T-cell (primary cell): ENCODE measurements at regions not wholly inside any gene's neighbourhood (a gene's known extent, or its start where the extent isn't known, plus 50 kb on each side); places are given as distances from the start of the nearest gene placed in this dataset.

ENCODE experiments used
- ATAC-seq, 4 experiments: fragments of 200-7000 bp in 3 of 4; fragments of 150-1000 bp in 1 of 4; cut with Tn5 transposase; replicated peaks in 1 of 4; 1 replicate in 3 of 4; 2 replicates in 1 of 4; pipeline ENCODE4 v1.10.0; 2021; ENCODE audit warnings: moderate library complexity in 3 of 4, mild to moderate bottlenecking in 2 of 4, moderate number of reproducible peaks in 1 of 4
- CTCF ChIA-PET, 2 donors: fragments of 300-600 bp; sonication (Branson Sonifier 250); formaldehyde crosslinking; loops; one replicate each; lab custom pipeline; 2022; ENCODE audit warnings: antibody characterized with exemption in 2 of 2; lab: Charles Lee
- POLR2A ChIA-PET, 2 donors: fragments of 300-600 bp; sonication (Branson Sonifier 250); formaldehyde crosslinking; loops; one replicate each; lab custom pipeline; 2022; ENCODE audit warnings: antibody characterized with exemption in 2 of 2; lab: Charles Lee
- DNase-seq, 35 experiments: peaks; one replicate each; pipeline versions ENCODE4 v3.0.0 to v3.0.0-alpha.2; 2013 to 2023
- H3K27ac ChIP-seq: one replicate; pipeline ENCODE4 v1.5.1; 2013; ENCODE audit warnings: low read length
- H3K27me3 ChIP-seq, 2 experiments: replicated peaks in 1 of 2; 1 replicate in 1 of 2; 2 replicates in 1 of 2; pipeline versions ENCODE4 v1.6.1 to v1.7.0; 2013; ENCODE audit warnings: low read length in 1 of 2, mixed read lengths in 1 of 2; ENCODE audit not compliant: control insufficient read depth in 2 of 2, insufficient read depth in 2 of 2; ENCODE audit errors: extremely low read depth in 1 of 2
- H3K36me3 ChIP-seq, 2 donors: 1 replicate in 1 of 2; 2 replicates in 1 of 2; pipeline versions ENCODE4 v1.6.1 to v1.7.0; 2013; ENCODE audit warnings: low read length in 1 of 2; ENCODE audit not compliant: control insufficient read depth in 2 of 2, insufficient read depth in 1 of 2; ENCODE audit errors: extremely low read depth in 1 of 2
- H3K4me1 ChIP-seq, 2 experiments: 1 replicate in 1 of 2; 2 replicates in 1 of 2; pipeline versions ENCODE4 v1.6.1 to v1.7.0; 2013; ENCODE audit warnings: low read length in 2 of 2, mixed read lengths in 1 of 2; ENCODE audit not compliant: insufficient read depth in 2 of 2, control insufficient read depth in 1 of 2; ENCODE audit errors: extremely low read depth in 1 of 2
- H3K4me3 ChIP-seq, 2 donors: 1 replicate in 1 of 2; 2 replicates in 1 of 2; pipeline versions ENCODE4 v1.5.1 to v1.7.0; 2013; ENCODE audit warnings: mild to moderate bottlenecking in 2 of 2, low read length in 1 of 2, moderate library complexity in 1 of 2; ENCODE audit not compliant: control insufficient read depth in 1 of 2; ENCODE audit errors: extremely low read depth in 1 of 2
- H3K9me3 ChIP-seq: 2 replicates; pipeline ENCODE4 v1.7.0; 2013
- H3K27ac Mint-ChIP-seq, 2 donors: one replicate each; pipeline ENCODE4 v1.8.0; 2020 to 2021; ENCODE audit warnings: mild to moderate bottlenecking in 2 of 2, mixed read lengths in 2 of 2
- H3K27me3 Mint-ChIP-seq, 2 donors: one replicate each; pipeline ENCODE4 v1.8.0; 2021 to 2022; ENCODE audit warnings: mixed read lengths in 2 of 2
- H3K36me3 Mint-ChIP-seq: one replicate; pipeline ENCODE4 v1.8.0; 2021; ENCODE audit warnings: mixed read lengths
- H3K4me1 Mint-ChIP-seq, 3 donors: one replicate each; pipeline ENCODE4 v1.8.0; 2020 to 2022; ENCODE audit warnings: mixed read lengths in 3 of 3, mild to moderate bottlenecking in 1 of 3
- H3K4me3 Mint-ChIP-seq, 3 donors: one replicate each; pipeline ENCODE4 v1.8.0; 2020 to 2022; ENCODE audit warnings: mild to moderate bottlenecking in 3 of 3, mixed read lengths in 3 of 3, moderate library complexity in 3 of 3
- H3K9me3 Mint-ChIP-seq, 3 donors: one replicate each; pipeline ENCODE4 v1.8.0; 2020 to 2022; ENCODE audit warnings: mixed read lengths in 3 of 3
- WGBS: methylation state at CpG from one replicate; pipeline ENCODE4 v1.1.5; 2013; ENCODE audit warnings: missing lambda C conversion rate; ENCODE audit not compliant: insufficient coverage; 5-methylcytosine and 5-hydroxymethylcytosine counted together

- H3K27ac Mint-ChIP-seq: no peak overlapping the region
- peaks cover 0 to 7% (median 0%) of the 10 kb centered on the region in 3 donors for H3K9me3 Mint-ChIP-seq
- no peaks in the 10 kb centered on the region for H3K4me1 Mint-ChIP-seq
- 100% methylated on average over 2 of the region's 5 CpGs for WGBS
- H3K27me3 Mint-ChIP-seq: no peaks in the 10 kb centered on the region
- H3K27me3 ChIP-seq: no peaks in the 10 kb centered on the region
- ATAC-seq (no peak), DNase-seq (no peak)
- no peak overlapping the region for H3K4me3 Mint-ChIP-seq
- no peaks in the 10 kb centered on the region for H3K9me3 ChIP-seq
- no peaks in the 10 kb centered on the region for H3K36me3 Mint-ChIP-seq
- H3K36me3 ChIP-seq: no peaks in the 10 kb centered on the region
- H3K27ac ChIP-seq: no peak overlapping the region
- ChIA-PET CTCF (no interaction called here), POLR2A (interaction anchor here in 1 of 2 donors (0.5 kb wide), 1 partner anchor 32 kb away, joined by 4 read pairs; no protein-coding TSS in a partner anchor)
- no peaks in the 10 kb centered on the region for H3K4me1 ChIP-seq
- H3K4me3 ChIP-seq: no peak overlapping the region
These were observed 1210.3 kb upstream of the ZEB2 start for GRCh38 chr2:145729993-145730770.

DNA sequence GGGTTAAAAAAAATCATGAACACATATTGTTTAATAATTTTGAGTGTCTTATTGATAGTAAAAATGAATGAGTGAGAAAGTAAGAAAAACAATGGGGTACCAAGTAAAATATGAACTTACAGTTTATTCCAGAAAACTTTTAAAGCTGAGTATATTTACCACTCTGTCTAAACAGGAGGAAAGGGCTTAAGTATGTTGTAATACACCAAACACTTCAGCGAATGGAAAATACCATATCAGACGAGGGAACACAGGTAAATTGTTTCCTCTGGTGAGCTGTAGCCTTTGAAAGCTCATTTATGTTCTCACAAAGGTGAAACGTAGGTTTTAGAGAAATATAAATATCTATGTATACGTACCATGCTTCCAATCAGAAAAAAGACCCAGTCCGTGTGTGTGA lies 1209.6 kb upstream of the ZEB2 start:
- WGBS: no CpG with 5 or more reads among the region's 5 CpGs
- no peaks in the 10 kb centered on the region for H3K27me3 Mint-ChIP-seq

DNA sequence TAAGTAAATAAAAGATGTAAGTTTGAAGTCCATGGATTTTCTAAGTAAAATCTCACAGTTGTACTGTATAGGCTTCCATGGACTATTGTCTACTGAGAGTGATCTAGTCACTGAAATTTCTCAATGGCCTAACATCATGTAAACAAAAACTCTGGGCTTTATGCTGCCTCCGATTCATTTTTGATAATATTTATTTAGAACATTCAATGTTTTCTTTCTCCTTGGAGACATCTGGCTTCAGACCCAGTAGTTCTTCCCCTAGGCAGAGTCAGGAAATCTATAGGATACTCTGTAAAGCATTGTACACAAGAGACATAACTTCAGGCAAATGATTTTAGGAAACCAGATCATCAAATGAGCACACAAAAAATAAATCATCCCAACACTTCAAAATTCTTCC lies 1208.6 kb upstream of the ZEB2 start:
- no CpG with 5 or more reads among the region's 1 CpG for WGBS
- CTCF ChIA-PET: no interaction called here
- no peak overlapping the region for H3K4me3 ChIP-seq
- no peaks in the 10 kb centered on the region for H3K27me3 ChIP-seq
- H3K4me1 Mint-ChIP-seq: no peaks in the 10 kb centered on the region
- DNase-seq (no peak), ATAC-seq (no peak)
- no peak overlapping the region for H3K27ac Mint-ChIP-seq
- H3K9me3 Mint-ChIP-seq: peaks cover 0 to 7% (median 0%) of the 10 kb centered on the region in 3 donors
- no peaks in the 10 kb centered on the region for H3K4me1 ChIP-seq
- H3K36me3 ChIP-seq: no peaks in the 10 kb centered on the region
- POLR2A ChIA-PET: no interaction called here
- no peak overlapping the region for H3K27ac ChIP-seq
- H3K9me3 ChIP-seq: no peaks in the 10 kb centered on the region
- H3K27me3 Mint-ChIP-seq: no peaks in the 10 kb centered on the region
- H3K4me3 Mint-ChIP-seq: no peak overlapping the region
- H3K36me3 Mint-ChIP-seq: no peaks in the 10 kb centered on the region

More for the DNA sequence above, 1209.6 kb upstream of the ZEB2 start:
- ChIA-PET CTCF (no interaction called here), POLR2A (no interaction called here)
- H3K36me3 ChIP-seq: no peaks in the 10 kb centered on the region
- no peak overlapping the region for H3K27ac ChIP-seq
- ATAC-seq: no peak
- H3K4me1 ChIP-seq: no peaks in the 10 kb centered on the region
- no peaks in the 10 kb centered on the region for H3K27me3 ChIP-seq
- H3K4me3 ChIP-seq: no peak overlapping the region
- Mint-ChIP-seq H3K4me3 (no peak overlapping the region), H3K9me3 (peaks cover 0 to 7% (median 0%) of the 10 kb centered on the region in 3 donors), H3K36me3 (no peaks in the 10 kb centered on the region), H3K4me1 (no peaks in the 10 kb centered on the region), H3K27ac (no peak overlapping the region)
- no peaks in the 10 kb centered on the region for H3K9me3 ChIP-seq
- DNase-seq: no peak

DNA sequence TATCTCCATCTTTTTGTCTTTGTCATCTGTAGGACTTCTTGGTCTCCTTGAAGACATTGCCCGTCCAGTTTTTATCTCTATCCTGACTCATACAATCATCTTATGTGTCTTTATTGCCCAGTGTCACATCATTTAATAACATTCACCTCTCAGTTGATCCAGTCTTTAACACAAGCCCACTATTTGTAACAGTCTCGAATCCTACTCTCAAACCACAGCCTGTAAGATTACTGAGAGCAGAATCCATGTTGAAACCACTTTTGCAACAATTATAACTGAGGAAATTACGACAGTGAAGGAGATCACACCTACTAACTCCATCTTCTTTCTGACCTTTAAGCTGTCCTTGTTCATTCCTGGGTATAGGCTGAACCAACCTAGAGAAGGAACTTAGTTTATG lies 1206.0 kb upstream of the ZEB2 start:
- Mint-ChIP-seq H3K27me3 (no peaks in the 10 kb centered on the region), H3K9me3 (peaks cover 0 to 7% (median 2%) of the 10 kb centered on the region in 3 donors), H3K4me1 (no peaks in the 10 kb centered on the region), H3K4me3 (no peak overlapping the region), H3K27ac (no peak overlapping the region), H3K36me3 (no peaks in the 10 kb centered on the region)
- no peaks in the 10 kb centered on the region for H3K9me3 ChIP-seq
- no peaks in the 10 kb centered on the region for H3K4me1 ChIP-seq
- DNase-seq: no peak
- no peak overlapping the region for H3K27ac ChIP-seq
- no peaks in the 10 kb centered on the region for H3K36me3 ChIP-seq
- no peak for ATAC-seq
- WGBS: 67% methylated on average over 2 of the region's 3 CpGs
- CTCF ChIA-PET: no interaction called here
- no peak overlapping the region for H3K4me3 ChIP-seq
- no peaks in the 10 kb centered on the region for H3K27me3 ChIP-seq
- POLR2A ChIA-PET: no interaction called here

DNA sequence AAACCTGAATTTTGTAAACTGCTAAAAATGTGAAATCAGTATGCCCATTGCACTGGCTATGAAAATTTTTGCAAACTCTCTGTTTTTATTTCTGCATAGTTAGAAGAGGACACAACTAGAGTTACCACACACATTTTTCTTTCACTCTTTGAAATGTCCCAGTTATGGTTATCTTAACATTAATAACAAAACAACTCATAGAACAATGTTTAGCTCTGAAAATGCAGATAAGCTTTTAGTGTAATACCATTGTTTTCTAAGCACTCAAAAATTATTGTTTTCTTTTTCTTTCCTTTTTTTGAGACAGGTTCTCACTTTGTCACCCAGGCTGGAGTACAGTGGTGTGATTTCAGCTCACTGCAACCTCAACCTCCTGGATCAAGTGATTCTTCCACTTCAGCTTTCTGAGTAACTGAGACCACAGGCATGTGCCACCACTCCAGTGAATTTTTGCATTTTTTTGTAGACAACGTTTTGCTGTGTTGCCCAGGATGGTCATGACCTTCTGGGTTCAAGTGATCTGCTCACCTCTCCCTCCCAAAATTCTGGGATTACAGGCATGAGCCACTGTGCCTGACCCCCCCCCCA lies 1204.5 kb upstream of the ZEB2 start:
- POLR2A ChIA-PET: interaction anchor here in 1 of 2 donors (0.6 kb wide), 1 partner anchor 18 kb away, joined by 3 read pairs; no protein-coding TSS in a partner anchor
- no peaks in the 10 kb centered on the region for H3K4me1 Mint-ChIP-seq
- Histone ChIP-seq H3K4me3 (no peak overlapping the region), H3K4me1 (no peaks in the 10 kb centered on the region), H3K36me3 (no peaks in the 10 kb centered on the region), H3K27ac (no peak overlapping the region), H3K9me3 (no peaks in the 10 kb centered on the region), H3K27me3 (no peaks in the 10 kb centered on the region)
- ATAC-seq: no peak
- H3K9me3 Mint-ChIP-seq: peaks cover 1 to 7% (median 2%) of the 10 kb centered on the region in 3 donors
- H3K27ac Mint-ChIP-seq: no peak overlapping the region
- H3K27me3 Mint-ChIP-seq: no peaks in the 10 kb centered on the region
- H3K4me3 Mint-ChIP-seq: no peak overlapping the region
- DNase-seq: no peak
- CTCF ChIA-PET: interaction anchor here (0.6 kb wide), 2 partner anchors 54 to 437 kb away, joined by 3 to 11 read pairs; no protein-coding TSS in a partner anchor
- H3K36me3 Mint-ChIP-seq: no peaks in the 10 kb centered on the region
- 17% methylated on average over 1 of the region's 1 CpG for WGBS

- Mint-ChIP-seq H3K27me3 (no peaks in the 10 kb centered on the region), H3K4me1 (no peaks in the 10 kb centered on the region), H3K9me3 (peaks cover 2 to 7% (median 3%) of the 10 kb centered on the region in 3 donors), H3K27ac (no peak overlapping the region), H3K36me3 (no peaks in the 10 kb centered on the region), H3K4me3 (no peak overlapping the region)
- ChIA-PET POLR2A (no interaction called here), CTCF (no interaction called here)
- Histone ChIP-seq H3K4me1 (no peaks in the 10 kb centered on the region), H3K27ac (no peak overlapping the region), H3K27me3 (no peaks in the 10 kb centered on the region), H3K36me3 (no peaks in the 10 kb centered on the region), H3K9me3 (no peaks in the 10 kb centered on the region), H3K4me3 (no peak overlapping the region)
- WGBS: 43% methylated on average over 4 of the region's 5 CpGs
- no peak for ATAC-seq
- DNase-seq: no peak
These were observed 1204.0 kb upstream of the ZEB2 start for GRCh38 chr2:145723872-145724271.
